Breast epithelium (tissue), 4 donors: ENCODE measurements at regions not wholly inside any gene's neighbourhood (a gene's known extent, or its start where the extent isn't known, plus 50 kb on each side); places are given as distances from the start of the nearest gene placed in this dataset.

ENCODE experiments used
- DNase-seq, 2 donors: peaks; one replicate each; pipeline ENCODE4 v3.0.0-alpha.2; 2019; ENCODE audit warnings: low spot score in 2 of 2
- H3K27ac ChIP-seq, 2 donors: fragments of 200-600 bp; sonication (generic) in 1 of 2; one replicate each; pipeline ENCODE4 v1.5.1; 2016 to 2019; ENCODE audit warnings: mild to moderate bottlenecking in 1 of 2
- H3K27me3 ChIP-seq, 2 donors: fragments of 200-600 bp; sonication (generic) in 1 of 2; one replicate each; pipeline versions ENCODE4 v1.5.1 to v1.6.0; 2017 to 2019; ENCODE audit warnings: control low read depth in 1 of 2, mild to moderate bottlenecking in 1 of 2
- H3K36me3 ChIP-seq: fragments of 200-600 bp; one replicate; pipeline ENCODE4 v1.5.1; 2019
- H3K4me1 ChIP-seq, 2 donors: fragments of 200-600 bp; sonication (generic); one replicate each; pipeline ENCODE4 v1.5.1; 2016 to 2019; ENCODE audit warnings: control low read depth in 1 of 2
- H3K4me3 ChIP-seq, 3 donors: fragments of 200-600 bp; sonication (generic); 1 replicate in 2 of 3; 2 replicates in 1 of 3; pipeline ENCODE4 v1.5.1; 2016 to 2019; ENCODE audit warnings: mild to moderate bottlenecking in 3 of 3, moderate library complexity in 2 of 3
- H3K9me3 ChIP-seq, 2 donors: fragments of 200-600 bp; sonication (generic) in 1 of 2; one replicate each; pipeline ENCODE4 v1.5.1; 2016 to 2019; ENCODE audit warnings: control low read depth in 1 of 2
- POLR2A ChIP-seq: fragments of 450-650 bp; IDR thresholded peaks from one replicate; pipeline ENCODE4 v1.6.1; 2016; ENCODE audit warnings: antibody characterized with exemption, mild to moderate bottlenecking, moderate library complexity
- POLR2AphosphoS5 ChIP-seq, 3 donors: sonication (generic); formaldehyde crosslinking; IDR thresholded peaks; one replicate each; pipeline ENCODE4 v1.6.1; 2017; ENCODE audit warnings: antibody characterized with exemption in 3 of 3
- intact Hi-C: fragments of 100-400 bp; cut with DNase I; formaldehyde crosslinking; loops from one replicate; pipeline ENCODE4 v1.15.1; 2023; ENCODE audit warnings: low total_unique reads
- TF ChIP-seq, protein P1 (sequence below), 3 donors: fragments of 450-650 bp; IDR thresholded peaks; one replicate each; pipeline ENCODE4 v1.5.1; 2016 to 2017; ENCODE audit warnings: antibody characterized with exemption in 3 of 3, mild to moderate bottlenecking in 3 of 3, moderate library complexity in 3 of 3

DNA sequence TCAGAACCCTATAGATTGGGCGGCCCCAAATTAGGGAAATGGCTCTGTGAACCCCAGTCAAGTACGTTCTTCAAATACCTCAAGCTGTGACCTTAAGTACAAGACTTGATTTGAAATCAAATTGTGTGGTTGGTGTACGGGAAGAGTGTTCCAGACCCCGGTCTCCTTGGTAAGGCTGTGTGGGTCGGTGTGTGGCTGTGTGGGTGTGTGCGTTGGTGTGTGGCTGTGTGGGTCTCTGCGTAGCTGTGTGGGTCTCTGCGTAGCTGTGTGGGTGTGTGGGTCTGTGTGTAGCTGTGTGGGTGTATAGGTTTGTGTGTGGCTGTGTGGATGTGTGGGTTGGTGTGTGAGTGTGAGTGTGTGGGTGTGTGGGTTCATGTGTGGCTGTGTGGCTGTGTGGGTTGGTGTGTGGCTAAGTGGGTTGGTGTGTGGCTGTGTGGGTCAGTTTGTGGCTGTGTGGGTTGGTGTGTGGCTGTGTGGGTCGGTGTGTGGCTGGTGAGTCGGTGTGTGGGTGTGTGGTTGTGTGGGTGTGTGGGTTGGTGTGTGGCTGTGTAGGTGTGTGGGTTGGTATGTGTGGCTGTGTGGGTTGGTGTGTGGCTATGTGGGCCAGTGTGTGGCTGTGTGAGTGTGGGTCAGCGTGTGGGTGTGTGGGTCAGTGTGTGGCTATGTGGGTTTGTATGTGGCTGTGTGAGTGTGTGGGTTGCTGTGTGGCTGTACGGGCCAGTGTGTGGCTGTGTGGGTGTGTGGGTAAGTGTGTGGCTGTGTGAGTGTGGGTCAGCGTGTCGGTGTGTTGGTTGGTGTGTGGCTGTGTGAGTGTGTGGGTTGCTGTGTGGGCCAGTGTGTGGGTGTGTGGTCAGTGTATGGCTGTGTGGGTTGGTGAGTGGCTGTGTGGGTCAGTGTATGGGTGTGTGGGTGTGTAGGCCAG lies 238.7 kb upstream of the ZFHX3 start:
- H3K27ac ChIP-seq = no peak overlapping the region
- no peaks in the 10 kb centered on the region for H3K4me1 ChIP-seq
- DNase-seq = no peak
- H3K27me3 ChIP-seq = peaks cover 0 to 5% of the 10 kb centered on the region in 2 donors
- no peak for TF ChIP-seq POLR2AphosphoS5 (IDR thresholded peaks at IDR 0.05)
- TF ChIP-seq, protein P1, sequence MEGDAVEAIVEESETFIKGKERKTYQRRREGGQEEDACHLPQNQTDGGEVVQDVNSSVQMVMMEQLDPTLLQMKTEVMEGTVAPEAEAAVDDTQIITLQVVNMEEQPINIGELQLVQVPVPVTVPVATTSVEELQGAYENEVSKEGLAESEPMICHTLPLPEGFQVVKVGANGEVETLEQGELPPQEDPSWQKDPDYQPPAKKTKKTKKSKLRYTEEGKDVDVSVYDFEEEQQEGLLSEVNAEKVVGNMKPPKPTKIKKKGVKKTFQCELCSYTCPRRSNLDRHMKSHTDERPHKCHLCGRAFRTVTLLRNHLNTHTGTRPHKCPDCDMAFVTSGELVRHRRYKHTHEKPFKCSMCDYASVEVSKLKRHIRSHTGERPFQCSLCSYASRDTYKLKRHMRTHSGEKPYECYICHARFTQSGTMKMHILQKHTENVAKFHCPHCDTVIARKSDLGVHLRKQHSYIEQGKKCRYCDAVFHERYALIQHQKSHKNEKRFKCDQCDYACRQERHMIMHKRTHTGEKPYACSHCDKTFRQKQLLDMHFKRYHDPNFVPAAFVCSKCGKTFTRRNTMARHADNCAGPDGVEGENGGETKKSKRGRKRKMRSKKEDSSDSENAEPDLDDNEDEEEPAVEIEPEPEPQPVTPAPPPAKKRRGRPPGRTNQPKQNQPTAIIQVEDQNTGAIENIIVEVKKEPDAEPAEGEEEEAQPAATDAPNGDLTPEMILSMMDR (IDR thresholded peaks at IDR 0.05) = no peak
- TF ChIP-seq POLR2A = no peak
- no peaks in the 10 kb centered on the region for H3K36me3 ChIP-seq
- no peak overlapping the region for H3K4me3 ChIP-seq
- intact Hi-C loops = loop anchor here (5.0 kb wide), 1 partner anchor 381 kb away; no protein-coding TSS in a partner anchor
- no peaks in the 10 kb centered on the region for H3K9me3 ChIP-seq

DNA sequence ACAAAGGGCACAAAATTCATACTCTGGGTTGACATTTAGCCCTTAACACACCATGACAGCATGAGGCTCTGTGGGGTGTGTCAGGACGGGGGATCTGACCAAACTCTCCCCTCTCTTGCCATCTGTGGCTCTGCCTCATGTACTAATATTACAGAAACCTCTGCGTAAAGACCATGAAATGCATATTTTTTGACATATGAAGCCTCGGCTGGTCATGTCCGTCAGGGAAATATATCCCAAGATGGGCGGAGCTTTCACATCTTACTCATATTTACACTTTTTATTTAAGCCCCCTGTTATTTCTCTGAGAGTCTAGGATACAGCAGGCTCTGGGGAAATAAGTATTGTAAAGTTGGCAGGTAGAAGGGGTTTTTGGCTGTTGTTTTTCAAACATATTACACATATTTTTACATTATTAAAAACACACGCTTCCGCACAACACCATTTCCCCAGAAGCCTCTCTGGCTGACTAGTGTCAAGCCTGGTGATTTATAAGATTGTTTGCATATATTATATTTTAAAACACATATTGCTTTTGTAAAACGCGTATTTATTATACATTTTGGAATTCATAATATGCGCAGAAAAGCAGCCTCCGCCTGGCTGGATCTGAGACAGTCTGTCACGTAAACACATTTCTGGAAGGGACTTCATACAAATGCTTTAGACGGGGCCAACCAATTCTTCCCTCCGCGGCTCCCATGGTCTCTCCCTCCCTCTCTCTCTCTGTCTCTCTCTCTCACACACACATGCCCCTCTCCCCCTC lies 237.7 kb upstream of the ZFHX3 start:
- TF ChIP-seq POLR2AphosphoS5 (IDR thresholded peaks at IDR 0.05) (no peak), POLR2A (no peak)
- TF ChIP-seq, protein P1 (IDR thresholded peaks at IDR 0.05) = no peak
- no peak for DNase-seq
- no peaks in the 10 kb centered on the region for H3K4me1 ChIP-seq

DNA sequence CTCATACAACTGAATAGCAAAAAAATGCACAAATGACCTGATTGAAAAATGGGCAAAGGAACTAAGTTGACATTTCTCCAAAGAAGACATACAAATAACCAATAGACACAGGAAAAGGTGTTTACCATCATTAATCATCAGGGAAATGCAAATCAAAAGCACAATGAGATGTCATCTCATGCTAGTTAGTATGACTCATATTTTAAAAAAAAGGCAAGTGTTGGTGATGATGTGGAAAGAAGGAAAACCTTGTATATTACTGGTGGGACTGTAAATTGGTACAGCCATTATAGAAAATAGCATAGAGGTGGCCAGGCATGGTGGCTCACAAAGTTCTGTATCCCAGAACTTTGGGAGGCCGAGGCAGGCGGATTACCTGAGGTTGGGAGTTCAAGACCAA lies 232.5 kb upstream of the ZFHX3 start:
- no peak for TF ChIP-seq POLR2AphosphoS5 (IDR thresholded peaks at IDR 0.05)
- TF ChIP-seq POLR2A = no peak
- TF ChIP-seq, protein P1 (IDR thresholded peaks at IDR 0.05) = no peak
- no peaks in the 10 kb centered on the region for H3K36me3 ChIP-seq
- DNase-seq = no peak
- no peak overlapping the region for H3K4me3 ChIP-seq
- no peak overlapping the region for H3K27ac ChIP-seq
- no peaks in the 10 kb centered on the region for H3K4me1 ChIP-seq
- H3K27me3 ChIP-seq = no peaks in the 10 kb centered on the region
- intact Hi-C loops = no loop called here
- H3K9me3 ChIP-seq = no peaks in the 10 kb centered on the region

More for the DNA sequence above, 237.7 kb upstream of the ZFHX3 start:
- H3K4me3 ChIP-seq = no peak overlapping the region
- H3K27ac ChIP-seq = no peak overlapping the region
- H3K9me3 ChIP-seq = no peaks in the 10 kb centered on the region
- H3K27me3 ChIP-seq = peaks cover 0 to 5% of the 10 kb centered on the region in 2 donors
- intact Hi-C loops = loop anchor here (5.0 kb wide), 1 partner anchor 382 kb away; no protein-coding TSS in a partner anchor
- H3K36me3 ChIP-seq = no peaks in the 10 kb centered on the region

DNA sequence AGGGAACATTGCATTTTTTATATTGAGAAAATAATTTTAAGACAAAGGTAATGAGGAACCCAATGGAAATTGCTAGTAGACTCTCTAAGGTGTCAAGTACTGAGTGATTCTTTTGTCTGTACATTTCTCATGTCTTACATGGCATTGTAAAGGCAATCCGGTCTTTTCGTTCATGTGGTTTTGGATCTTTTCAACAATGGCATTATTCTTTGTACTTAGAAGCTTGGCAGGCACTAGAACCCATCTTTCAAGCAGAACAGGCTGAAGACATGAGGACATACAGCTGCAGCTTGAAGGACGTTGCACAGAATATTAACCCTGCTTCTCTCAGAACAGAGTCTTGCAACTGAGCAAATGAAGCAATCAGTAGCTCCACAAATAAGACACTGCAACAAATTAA lies 231.5 kb upstream of the ZFHX3 start:
- H3K27ac ChIP-seq = no peak overlapping the region
- no peak for TF ChIP-seq POLR2A
- no peak for TF ChIP-seq POLR2AphosphoS5 (IDR thresholded peaks at IDR 0.05)
- TF ChIP-seq, protein P1 (IDR thresholded peaks at IDR 0.05) = no peak
- no peaks in the 10 kb centered on the region for H3K27me3 ChIP-seq
- intact Hi-C loops = no loop called here
- H3K4me3 ChIP-seq = no peak overlapping the region
- no peaks in the 10 kb centered on the region for H3K36me3 ChIP-seq
- DNase-seq = no peak
- H3K4me1 ChIP-seq = no peaks in the 10 kb centered on the region
- H3K9me3 ChIP-seq = no peaks in the 10 kb centered on the region

DNA sequence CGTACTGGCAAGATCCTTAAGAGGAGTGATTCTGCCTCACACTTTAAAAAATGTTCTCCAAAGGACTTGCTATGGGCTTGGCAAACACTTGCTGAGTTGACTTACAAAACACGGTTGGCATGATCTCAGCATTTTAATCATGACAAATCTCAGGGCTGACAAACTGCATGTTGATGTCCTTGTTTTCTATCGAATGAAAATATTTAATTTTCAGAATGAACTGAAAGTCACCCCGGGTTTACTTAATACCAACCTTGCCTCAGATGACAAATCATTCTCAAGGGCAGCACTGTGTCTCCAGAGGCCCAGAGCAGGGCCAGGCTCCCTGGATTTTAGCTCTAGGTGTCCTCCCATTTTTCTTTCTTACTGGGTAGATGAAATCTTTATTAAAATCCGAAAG lies 229.1 kb upstream of the ZFHX3 start:
- intact Hi-C loops = no loop called here
- Histone ChIP-seq H3K9me3 (no peaks in the 10 kb centered on the region), H3K4me1 (no peaks in the 10 kb centered on the region), H3K27ac (no peak overlapping the region), H3K27me3 (no peaks in the 10 kb centered on the region), H3K4me3 (no peak overlapping the region), H3K36me3 (no peaks in the 10 kb centered on the region)
- TF ChIP-seq POLR2AphosphoS5 (IDR thresholded peaks at IDR 0.05) (no peak), POLR2A (no peak)
- TF ChIP-seq, protein P1 (IDR thresholded peaks at IDR 0.05) = no peak
- no peak for DNase-seq
